HCT116 (cell line): ENCODE measurements at regions not wholly inside any gene's neighbourhood (a gene's known extent, or its start where the extent isn't known, plus 50 kb on each side); places are given as distances from the start of the nearest gene placed in this dataset.

Source experiments
- ATAC-seq: fragments of 200-7000 bp; cut with Tn5 transposase; 2 replicates; pipeline ENCODE4 v1.9.1; 2020; ENCODE audit warnings: mild to moderate bottlenecking, moderate library complexity
- BruUV-seq: library from RNA; stranded (reverse); fragments of 400-500 nt; replicated peaks from 2 replicates; lab custom pipeline; 2021; lab: Mats Ljungman, UMichigan
- CTCF ChIA-PET: fragments of 300-600 bp; sonication (Branson Sonifier 250); formaldehyde crosslinking; loops from one replicate; lab custom pipeline; 2021; ENCODE audit warnings: antibody characterized with exemption; lab: Charles Lee
- POLR2A ChIA-PET: fragments of 300-600, 350-600 bp; sonication (Branson Sonifier 250); formaldehyde crosslinking; loops from one replicate; lab custom pipeline; 2021; ENCODE audit warnings: antibody characterized with exemption; lab: Charles Lee
- RAD21 ChIA-PET, 2 experiments: fragments of 300-600 bp; sonication (Branson Sonifier 250); formaldehyde crosslinking; loops; one replicate each; lab custom pipeline; 2023; ENCODE audit warnings: low total read pairs in 2 of 2; ENCODE audit not compliant: uncharacterized antibody in 2 of 2, unreplicated experiment in 2 of 2, low non-redundant PET in 1 of 2; lab: Charles Lee
- DNase-seq: peaks from one replicate; pipeline ENCODE4 v3.0.0-alpha.2; 2010; ENCODE audit warnings: low read depth, low spot score
- H2AFZ ChIP-seq: fragments of 200-600 bp; shearing (Covaris generic), sonication (generic); 2 replicates; pipeline ENCODE4 v1.6.1; 2017; ENCODE audit warnings: low read depth, mixed run types, mixed read lengths, antibody characterized with exemption, low read length; ENCODE audit not compliant: poor library complexity, severe bottlenecking
- H3K27ac ChIP-seq: 2 replicates; pipeline ENCODE4 v1.5.1; 2012; ENCODE audit warnings: low read depth, low read length
- H3K27me3 ChIP-seq: fragments of 200-600 bp; sonication (generic); 2 replicates; pipeline ENCODE4 v1.6.1; 2016; ENCODE audit warnings: mixed run types, low read length, mixed read lengths; ENCODE audit not compliant: insufficient read depth
- H3K36me3 ChIP-seq, 2 experiments: fragments of 200-500 bp in 1 of 2; fragments of 200-600 bp in 1 of 2; sonication (Bioruptor generic) in 1 of 2; sonication (generic) in 1 of 2; 2 replicates each; pipeline versions ENCODE4 v1.5.1 to v1.6.1; 2014 to 2016; ENCODE audit warnings: low read length in 2 of 2, inconsistent platforms in 1 of 2, mixed read lengths in 1 of 2, mixed run types in 1 of 2; ENCODE audit not compliant: insufficient read depth in 2 of 2, control insufficient read depth in 1 of 2
- H3K4me1 ChIP-seq, 2 experiments: fragments of 200-600 bp in 1 of 2; sonication (generic) in 1 of 2; 2 replicates each; pipeline versions ENCODE4 v1.5.1 to v1.6.1; 2012 to 2017; ENCODE audit warnings: low read length in 2 of 2, inconsistent platforms in 1 of 2, mild to moderate bottlenecking in 1 of 2, mixed read lengths in 1 of 2, mixed run types in 1 of 2, moderate library complexity in 1 of 2; ENCODE audit not compliant: insufficient read depth in 2 of 2, control insufficient read depth in 1 of 2
- H3K4me2 ChIP-seq: fragments of 200-600 bp; sonication (generic); 2 replicates; pipeline ENCODE4 v1.6.1; 2017; ENCODE audit warnings: mixed run types, low read length, mixed read lengths
- H3K4me3 ChIP-seq, 2 experiments: fragments of 200-600 bp in 1 of 2; sonication (generic) in 1 of 2; replicated peaks in 1 of 2; 2 replicates each; pipeline ENCODE4 v1.5.1; 2011 to 2016; ENCODE audit warnings: low read length in 2 of 2, control low read depth in 1 of 2, low read depth in 1 of 2, mild to moderate bottlenecking in 1 of 2, mixed read lengths in 1 of 2, mixed run types in 1 of 2
- H3K79me2 ChIP-seq: fragments of 200-600 bp; sonication (generic); 2 replicates; pipeline ENCODE4 v1.6.1; 2017; ENCODE audit warnings: mild to moderate bottlenecking, mixed run types, low read length, moderate library complexity, mixed read lengths; ENCODE audit not compliant: insufficient read depth
- H3K9ac ChIP-seq: fragments of 200-600 bp; sonication (generic); 2 replicates; pipeline ENCODE4 v1.6.1; 2016; ENCODE audit warnings: low read length, mixed read lengths
- H3K9me2 ChIP-seq: fragments of 200-600 bp; sonication (generic), shearing (Covaris generic); 2 replicates; pipeline ENCODE4 v1.6.1; 2017; ENCODE audit warnings: mixed run types, mild to moderate bottlenecking, moderate library complexity; ENCODE audit not compliant: insufficient read depth
- H3K9me3 ChIP-seq, 2 experiments: fragments of 200-500 bp in 1 of 2; fragments of 200-600 bp in 1 of 2; sonication (Bioruptor generic) in 1 of 2; sonication (generic) in 1 of 2; 2 replicates each; pipeline ENCODE4 v1.6.1; 2014 to 2017; ENCODE audit warnings: low read length in 2 of 2, mixed read lengths in 2 of 2, inconsistent platforms in 1 of 2, low read depth in 1 of 2, mild to moderate bottlenecking in 1 of 2, mixed run types in 1 of 2, moderate library complexity in 1 of 2; ENCODE audit not compliant: control insufficient read depth in 1 of 2, insufficient read depth in 1 of 2
- H4K20me1 ChIP-seq: fragments of 200-600 bp; sonication (generic), shearing (Covaris generic); 2 replicates; pipeline ENCODE4 v1.6.1; 2017; ENCODE audit warnings: mixed run types, mild to moderate bottlenecking, moderate library complexity; ENCODE audit not compliant: insufficient read depth
- CEBPB ChIP-seq: IDR thresholded peaks from 2 replicates; pipeline ENCODE4 v1.6.1; 2012; ENCODE audit warnings: low read depth
- ELF1 ChIP-seq: IDR thresholded peaks from 2 replicates; pipeline ENCODE4 v1.6.1; 2012; ENCODE audit warnings: low read depth, borderline replicate concordance
- EZH2 ChIP-seq: fragments of 200-600 bp; sonication (generic); IDR thresholded peaks from 2 replicates; pipeline ENCODE4 v1.6.1; 2017; ENCODE audit warnings: antibody characterized with exemption, mixed run types
- FOSL1 ChIP-seq: IDR thresholded peaks from 2 replicates; pipeline ENCODE4 v1.6.1; 2012; ENCODE audit warnings: low read depth
- POLR2A ChIP-seq: IDR thresholded peaks from 2 replicates; pipeline ENCODE4 v1.7.0; 2011; ENCODE audit warnings: borderline replicate concordance; ENCODE audit not compliant: insufficient read depth, insufficient read length; ENCODE audit errors: extremely low read depth
- RAD21 ChIP-seq: IDR thresholded peaks from 2 replicates; pipeline ENCODE4 v1.6.1; 2012; ENCODE audit warnings: low read depth, mild to moderate bottlenecking
- YY1 ChIP-seq: IDR thresholded peaks from 2 replicates; pipeline ENCODE4 v1.6.1; 2011; ENCODE audit warnings: low read length, low read depth, moderate library complexity, mild to moderate bottlenecking; ENCODE audit not compliant: insufficient replicate concordance; ENCODE audit errors: extremely low read depth
- ZNF274 ChIP-seq: fragments of 200-500 bp; sonication (Bioruptor generic); IDR thresholded peaks from 2 replicates; pipeline ENCODE4 v1.6.1; 2014; ENCODE audit warnings: mild to moderate bottlenecking, low read depth, low read length, inconsistent platforms
- intact Hi-C: fragments of 100-400 bp; cut with micrococcal nuclease; formaldehyde crosslinking; loops from 2 replicates; pipeline ENCODE4 v1.10.0; 2022
- TF ChIP-seq, protein P1 (sequence below): IDR thresholded peaks from 2 replicates; pipeline ENCODE4 v1.6.1; 2012
- TF ChIP-seq, protein P2 (sequence below): IDR thresholded peaks from 2 replicates; pipeline ENCODE4 v1.6.1; 2012; ENCODE audit warnings: low read depth
- TF ChIP-seq, protein P3 (sequence below): IDR thresholded peaks from 2 replicates; pipeline ENCODE4 v1.6.1; 2012

DNA sequence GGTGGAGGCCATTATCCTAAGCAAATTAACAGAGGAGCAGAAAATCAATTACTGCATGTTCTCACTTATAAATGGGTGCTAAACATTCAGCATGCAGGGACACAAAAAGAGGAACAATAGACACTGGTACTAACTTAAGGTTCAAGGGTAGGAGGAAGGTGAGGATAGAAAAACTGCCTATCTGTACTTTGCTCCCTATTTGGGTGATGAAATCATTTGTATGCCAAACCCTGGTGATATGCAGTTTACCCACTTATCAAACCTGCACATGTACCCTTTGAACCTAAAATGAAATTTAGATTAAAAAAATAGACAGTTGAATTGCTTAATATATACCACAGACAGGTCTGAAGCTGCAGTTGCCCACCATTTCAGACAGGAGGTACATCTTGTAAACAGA, 143.3 kb upstream of the KLHL4 start (continued):
- no peak for TF ChIP-seq ELF1
- TF ChIP-seq POLR2A: no peak
- TF ChIP-seq ZNF274: no peak
- TF ChIP-seq CEBPB: no peak
- TF ChIP-seq, protein P1, sequence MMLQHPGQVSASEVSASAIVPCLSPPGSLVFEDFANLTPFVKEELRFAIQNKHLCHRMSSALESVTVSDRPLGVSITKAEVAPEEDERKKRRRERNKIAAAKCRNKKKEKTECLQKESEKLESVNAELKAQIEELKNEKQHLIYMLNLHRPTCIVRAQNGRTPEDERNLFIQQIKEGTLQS: no peak
- no peak for TF ChIP-seq YY1

DNA sequence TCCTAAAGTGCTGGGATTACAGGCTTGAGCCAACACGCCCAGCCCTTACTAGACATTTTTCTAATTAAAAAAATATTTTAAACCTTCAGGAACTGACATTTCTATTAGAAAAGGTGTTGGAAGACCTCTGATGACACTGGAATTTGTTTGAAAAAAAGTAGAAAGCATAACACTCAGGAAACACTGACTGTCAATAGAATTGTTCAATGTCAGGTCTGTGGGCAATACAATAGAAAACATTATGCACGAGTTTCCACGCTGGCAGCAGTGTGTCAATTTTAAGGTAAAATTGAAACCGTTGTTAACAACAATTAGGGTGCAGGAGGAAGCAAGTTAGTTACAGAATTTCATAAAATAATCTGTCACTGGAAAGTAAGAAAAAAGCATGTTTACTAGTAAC, 140.7 kb upstream of the KLHL4 start:
- ChIA-PET POLR2A (no interaction called here), RAD21 (no interaction called here), CTCF (no interaction called here)
- H3K79me2 ChIP-seq: no peaks in the 10 kb centered on the region
- TF ChIP-seq, protein P1: no peak
- TF ChIP-seq, protein P2, sequence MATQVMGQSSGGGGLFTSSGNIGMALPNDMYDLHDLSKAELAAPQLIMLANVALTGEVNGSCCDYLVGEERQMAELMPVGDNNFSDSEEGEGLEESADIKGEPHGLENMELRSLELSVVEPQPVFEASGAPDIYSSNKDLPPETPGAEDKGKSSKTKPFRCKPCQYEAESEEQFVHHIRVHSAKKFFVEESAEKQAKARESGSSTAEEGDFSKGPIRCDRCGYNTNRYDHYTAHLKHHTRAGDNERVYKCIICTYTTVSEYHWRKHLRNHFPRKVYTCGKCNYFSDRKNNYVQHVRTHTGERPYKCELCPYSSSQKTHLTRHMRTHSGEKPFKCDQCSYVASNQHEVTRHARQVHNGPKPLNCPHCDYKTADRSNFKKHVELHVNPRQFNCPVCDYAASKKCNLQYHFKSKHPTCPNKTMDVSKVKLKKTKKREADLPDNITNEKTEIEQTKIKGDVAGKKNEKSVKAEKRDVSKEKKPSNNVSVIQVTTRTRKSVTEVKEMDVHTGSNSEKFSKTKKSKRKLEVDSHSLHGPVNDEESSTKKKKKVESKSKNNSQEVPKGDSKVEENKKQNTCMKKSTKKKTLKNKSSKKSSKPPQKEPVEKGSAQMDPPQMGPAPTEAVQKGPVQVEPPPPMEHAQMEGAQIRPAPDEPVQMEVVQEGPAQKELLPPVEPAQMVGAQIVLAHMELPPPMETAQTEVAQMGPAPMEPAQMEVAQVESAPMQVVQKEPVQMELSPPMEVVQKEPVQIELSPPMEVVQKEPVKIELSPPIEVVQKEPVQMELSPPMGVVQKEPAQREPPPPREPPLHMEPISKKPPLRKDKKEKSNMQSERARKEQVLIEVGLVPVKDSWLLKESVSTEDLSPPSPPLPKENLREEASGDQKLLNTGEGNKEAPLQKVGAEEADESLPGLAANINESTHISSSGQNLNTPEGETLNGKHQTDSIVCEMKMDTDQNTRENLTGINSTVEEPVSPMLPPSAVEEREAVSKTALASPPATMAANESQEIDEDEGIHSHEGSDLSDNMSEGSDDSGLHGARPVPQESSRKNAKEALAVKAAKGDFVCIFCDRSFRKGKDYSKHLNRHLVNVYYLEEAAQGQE: no peak
- TF ChIP-seq FOSL1 (no peak), RAD21 (no peak), EZH2 (no peak)
- TF ChIP-seq, protein P3, sequence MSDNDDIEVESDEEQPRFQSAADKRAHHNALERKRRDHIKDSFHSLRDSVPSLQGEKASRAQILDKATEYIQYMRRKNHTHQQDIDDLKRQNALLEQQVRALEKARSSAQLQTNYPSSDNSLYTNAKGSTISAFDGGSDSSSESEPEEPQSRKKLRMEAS: no peak
- H3K27ac ChIP-seq: no peak overlapping the region
- H3K9me2 ChIP-seq: no peaks in the 10 kb centered on the region
- no TSS peak for BruUV-seq
- H3K4me2 ChIP-seq: no peak overlapping the region
- no peak for DNase-seq
- no peaks in the 10 kb centered on the region for H3K4me1 ChIP-seq
- H3K27me3 ChIP-seq: no peaks in the 10 kb centered on the region
- no peak overlapping the region for H3K9ac ChIP-seq
- no peak for ATAC-seq
- intact Hi-C loops: no loop called here
- no peaks in the 10 kb centered on the region for H3K36me3 ChIP-seq
- H3K9me3 ChIP-seq: no peaks in the 10 kb centered on the region; a peak in 1 of 4 replicates
- no peak overlapping the region for H3K4me3 ChIP-seq
- no peak overlapping the region for H2AFZ ChIP-seq
- H4K20me1 ChIP-seq: no peaks in the 10 kb centered on the region
